ENCODE measurements at regions not wholly inside any gene's neighbourhood (a gene's known extent, or its start where the extent isn't known, plus 50 kb on each side); places are given as distances from the start of the nearest gene placed in this dataset.

DNA sequence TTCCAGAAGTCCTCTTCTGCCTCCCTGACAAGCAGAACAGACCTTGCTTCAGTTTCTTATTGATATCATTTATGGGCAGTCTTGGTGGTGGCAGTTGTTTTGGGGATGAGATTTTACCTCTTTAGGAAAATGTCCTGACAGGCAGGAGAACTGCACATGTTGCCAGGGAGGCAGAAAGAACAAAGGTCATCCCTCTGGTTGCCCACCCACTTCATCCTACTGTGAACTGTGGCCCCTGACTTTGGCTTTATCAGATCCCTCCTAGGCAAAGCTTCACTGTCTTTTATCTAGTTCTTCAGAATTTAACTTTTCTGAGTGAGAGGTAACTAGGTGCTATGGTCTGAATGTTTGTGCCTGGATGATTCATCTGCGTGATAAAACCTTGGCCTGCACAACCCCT is 2071.3 kb upstream of the CELF4 start:
- no peak overlapping the region for H3K4me2 ChIP-seq (ENCODE audit: low read length, poor library complexity, severe bottlenecking)
- no peak overlapping the region for H2AK5ac ChIP-seq (ENCODE audit: low read length, severe bottlenecking)
- no peak overlapping the region for H3K27ac ChIP-seq (ENCODE audit: low read length, poor library complexity, severe bottlenecking)
- no peak overlapping the region for H3K4ac ChIP-seq (ENCODE audit: low read depth in 1 of 2, low read length in 2 of 2)
- no peak overlapping the region for H3K23ac ChIP-seq (ENCODE audit: low read length in 2 of 2)
- no peaks in the 10 kb centered on the region for H3K27me3 ChIP-seq (ENCODE audit: control insufficient read depth in 1 of 2, insufficient read depth in 1 of 2, low read length in 2 of 2)
- H3K9me3 ChIP-seq (ENCODE audit: control insufficient read depth, low read length): no peaks in the 10 kb centered on the region
- H2BK120ac ChIP-seq (ENCODE audit: low read depth, low read length): no peak overlapping the region
- H2BK12ac ChIP-seq (ENCODE audit: low read length in 2 of 2): no peak overlapping the region
- no peak overlapping the region for H2AFZ ChIP-seq (ENCODE audit: low read depth, low read length)
- no peak overlapping the region for H4K91ac ChIP-seq (ENCODE audit: low read length)
- no peak overlapping the region for H2BK5ac ChIP-seq (ENCODE audit: low read depth, low read length, poor library complexity, severe bottlenecking)
- H3K14ac ChIP-seq (ENCODE audit: low read length in 2 of 2): no peak overlapping the region
- H3K9ac ChIP-seq (ENCODE audit: low read length): no peak overlapping the region
- H3K4me1 ChIP-seq (ENCODE audit: control insufficient read depth, insufficient read depth, low read depth, low read length): no peaks in the 10 kb centered on the region
- DNase-seq: no peak
- no peaks in the 10 kb centered on the region for H3K79me1 ChIP-seq (replicated peaks; ENCODE audit: low read length, poor library complexity, severe bottlenecking)
- H3K36me3 ChIP-seq (ENCODE audit: control insufficient read depth in 1 of 2, insufficient read depth in 2 of 2, low read depth in 1 of 2, low read length in 2 of 2): no peaks in the 10 kb centered on the region
- H3K4me3 ChIP-seq (ENCODE audit: insufficient read depth in 1 of 2, low read depth in 1 of 2, low read length in 2 of 2): no peak overlapping the region
- H2BK15ac ChIP-seq (ENCODE audit: low read depth, poor library complexity, severe bottlenecking): no peak overlapping the region
- WGBS: 100% methylated on average over 1 of the region's 1 CpG
- H3K18ac ChIP-seq (ENCODE audit: low read depth in 1 of 2, low read length in 2 of 2): no peak overlapping the region
- H4K8ac ChIP-seq (ENCODE audit: low read length): no peak overlapping the region

DNA sequence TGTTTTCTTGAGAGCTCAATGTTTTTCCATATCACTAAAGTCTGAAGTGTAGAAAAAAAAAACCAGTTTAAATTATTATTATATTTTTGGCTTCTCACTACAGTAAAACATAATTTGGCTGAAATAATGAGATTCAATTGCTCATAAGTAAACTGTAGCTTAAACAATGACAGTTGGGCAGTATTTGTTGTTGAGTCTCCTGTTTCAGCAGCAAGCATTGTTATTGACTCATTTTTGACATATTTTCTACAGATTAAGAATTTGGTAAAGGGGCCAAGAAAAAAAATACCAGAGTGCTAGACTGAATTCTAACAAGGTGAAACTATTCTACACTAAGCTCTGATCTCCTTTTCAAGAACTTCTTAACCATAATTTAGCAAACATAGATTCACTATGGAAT is 2070.4 kb upstream of the CELF4 start:
- Histone ChIP-seq H3K4me3 (ENCODE audit: insufficient read depth in 1 of 2, low read depth in 1 of 2, low read length in 2 of 2) (no peak overlapping the region), H2BK5ac (ENCODE audit: low read depth, low read length, poor library complexity, severe bottlenecking) (no peak overlapping the region), H2BK15ac (ENCODE audit: low read depth, poor library complexity, severe bottlenecking) (no peak overlapping the region), H2BK12ac (ENCODE audit: low read length in 2 of 2) (no peak overlapping the region), H3K9ac (ENCODE audit: low read length) (no peak overlapping the region), H3K4ac (ENCODE audit: low read depth in 1 of 2, low read length in 2 of 2) (no peak overlapping the region), H3K27me3 (ENCODE audit: control insufficient read depth in 1 of 2, insufficient read depth in 1 of 2, low read length in 2 of 2) (no peaks in the 10 kb centered on the region), H3K36me3 (ENCODE audit: control insufficient read depth in 1 of 2, insufficient read depth in 2 of 2, low read depth in 1 of 2, low read length in 2 of 2) (no peaks in the 10 kb centered on the region), H2AFZ (ENCODE audit: low read depth, low read length) (no peak overlapping the region), H3K14ac (ENCODE audit: low read length in 2 of 2) (no peak overlapping the region), H3K27ac (ENCODE audit: low read length, poor library complexity, severe bottlenecking) (no peak overlapping the region), H3K18ac (ENCODE audit: low read depth in 1 of 2, low read length in 2 of 2) (no peak overlapping the region), H4K8ac (ENCODE audit: low read length) (no peak overlapping the region), H3K4me1 (ENCODE audit: control insufficient read depth, insufficient read depth, low read depth, low read length) (no peaks in the 10 kb centered on the region), H3K9me3 (ENCODE audit: control insufficient read depth, low read length) (no peaks in the 10 kb centered on the region), H2AK5ac (ENCODE audit: low read length, severe bottlenecking) (no peak overlapping the region), H3K4me2 (ENCODE audit: low read length, poor library complexity, severe bottlenecking) (no peak overlapping the region), H2BK120ac (ENCODE audit: low read depth, low read length) (no peak overlapping the region), H3K79me1 (replicated peaks; ENCODE audit: low read length, poor library complexity, severe bottlenecking) (no peaks in the 10 kb centered on the region), H3K23ac (ENCODE audit: low read length in 2 of 2) (no peak overlapping the region), H4K91ac (ENCODE audit: low read length) (no peak overlapping the region)
- no peak for DNase-seq

DNA sequence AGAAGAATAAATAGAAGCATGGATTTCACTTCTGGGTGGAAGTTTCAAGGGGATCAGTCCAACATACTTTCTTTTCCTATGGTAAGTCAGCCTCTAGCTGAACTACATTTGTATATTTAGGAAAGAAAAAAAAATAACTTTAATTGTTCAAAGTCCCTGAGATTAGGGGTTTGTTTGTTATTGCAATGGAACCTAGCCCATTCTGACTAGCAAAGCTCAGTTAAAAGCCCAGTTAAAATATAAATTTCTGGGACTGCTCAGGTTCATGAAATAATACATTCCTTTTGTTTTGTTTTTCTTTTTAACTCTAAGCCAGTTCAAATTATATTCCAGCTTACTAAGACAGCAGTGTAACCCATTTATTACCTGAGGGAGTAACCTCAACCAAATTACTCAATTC is 2069.6 kb upstream of the CELF4 start:
- H3K79me1 ChIP-seq (replicated peaks; ENCODE audit: low read length, poor library complexity, severe bottlenecking): no peaks in the 10 kb centered on the region
- no peak overlapping the region for H3K18ac ChIP-seq (ENCODE audit: low read depth in 1 of 2, low read length in 2 of 2)
- no peak overlapping the region for H3K27ac ChIP-seq (ENCODE audit: low read length, poor library complexity, severe bottlenecking)
- H2BK120ac ChIP-seq (ENCODE audit: low read depth, low read length): no peak overlapping the region
- no peak overlapping the region for H2BK5ac ChIP-seq (ENCODE audit: low read depth, low read length, poor library complexity, severe bottlenecking)
- no peak for DNase-seq
- no peak overlapping the region for H4K8ac ChIP-seq (ENCODE audit: low read length)
- H3K9me3 ChIP-seq (ENCODE audit: control insufficient read depth, low read length): no peaks in the 10 kb centered on the region
- no peak overlapping the region for H3K14ac ChIP-seq (ENCODE audit: low read length in 2 of 2)
- no peak overlapping the region for H3K23ac ChIP-seq (ENCODE audit: low read length in 2 of 2)
- no peaks in the 10 kb centered on the region for H3K27me3 ChIP-seq (ENCODE audit: control insufficient read depth in 1 of 2, insufficient read depth in 1 of 2, low read length in 2 of 2)
- no peaks in the 10 kb centered on the region for H3K36me3 ChIP-seq (ENCODE audit: control insufficient read depth in 1 of 2, insufficient read depth in 2 of 2, low read depth in 1 of 2, low read length in 2 of 2)
- H4K91ac ChIP-seq (ENCODE audit: low read length): no peak overlapping the region
- H3K4me2 ChIP-seq (ENCODE audit: low read length, poor library complexity, severe bottlenecking): no peak overlapping the region
- no peak overlapping the region for H2AK5ac ChIP-seq (ENCODE audit: low read length, severe bottlenecking)
- H3K4me1 ChIP-seq (ENCODE audit: control insufficient read depth, insufficient read depth, low read depth, low read length): no peaks in the 10 kb centered on the region
- H2AFZ ChIP-seq (ENCODE audit: low read depth, low read length): no peak overlapping the region
- H3K4ac ChIP-seq (ENCODE audit: low read depth in 1 of 2, low read length in 2 of 2): no peak overlapping the region
- H2BK15ac ChIP-seq (ENCODE audit: low read depth, poor library complexity, severe bottlenecking): no peak overlapping the region
- no peak overlapping the region for H3K9ac ChIP-seq (ENCODE audit: low read length)
- no peak overlapping the region for H2BK12ac ChIP-seq (ENCODE audit: low read length in 2 of 2)
- H3K4me3 ChIP-seq (ENCODE audit: insufficient read depth in 1 of 2, low read depth in 1 of 2, low read length in 2 of 2): no peak overlapping the region

DNA sequence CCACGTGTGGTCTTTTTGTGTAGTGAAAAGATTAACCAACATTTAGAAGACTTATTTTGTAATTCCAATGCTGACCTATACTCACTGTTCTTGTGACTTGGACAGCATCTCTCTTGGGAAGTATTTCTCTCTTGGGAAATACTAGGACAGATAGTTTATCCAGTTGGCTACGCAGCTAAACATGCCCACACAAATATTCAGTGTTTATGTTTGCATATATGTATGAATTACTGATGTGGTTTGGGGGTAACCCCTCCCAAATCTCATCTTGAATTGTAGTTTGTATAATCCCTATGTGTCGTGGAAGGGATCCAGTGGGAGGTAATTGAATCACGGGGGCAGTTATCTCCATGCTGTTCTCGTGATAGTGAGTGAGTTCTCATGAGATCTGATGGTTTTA is 2062.3 kb upstream of the CELF4 start:
- Histone ChIP-seq H3K9ac (ENCODE audit: low read length) (no peak overlapping the region), H3K36me3 (ENCODE audit: control insufficient read depth in 1 of 2, insufficient read depth in 2 of 2, low read depth in 1 of 2, low read length in 2 of 2) (no peaks in the 10 kb centered on the region), H4K8ac (ENCODE audit: low read length) (no peak overlapping the region), H3K4me3 (ENCODE audit: insufficient read depth in 1 of 2, low read depth in 1 of 2, low read length in 2 of 2) (no peak overlapping the region), H3K4me1 (ENCODE audit: control insufficient read depth, insufficient read depth, low read depth, low read length) (peaks cover 2% of the 10 kb centered on the region), H2BK5ac (ENCODE audit: low read depth, low read length, poor library complexity, severe bottlenecking) (no peak overlapping the region), H3K23ac (ENCODE audit: low read length in 2 of 2) (no peak overlapping the region), H3K18ac (ENCODE audit: low read depth in 1 of 2, low read length in 2 of 2) (no peak overlapping the region), H3K4ac (ENCODE audit: low read depth in 1 of 2, low read length in 2 of 2) (no peak overlapping the region), H2AK5ac (ENCODE audit: low read length, severe bottlenecking) (no peak overlapping the region), H3K4me2 (ENCODE audit: low read length, poor library complexity, severe bottlenecking) (no peak overlapping the region), H3K9me3 (ENCODE audit: control insufficient read depth, low read length) (no peaks in the 10 kb centered on the region), H2AFZ (ENCODE audit: low read depth, low read length) (no peak overlapping the region), H2BK120ac (ENCODE audit: low read depth, low read length) (no peak overlapping the region), H4K91ac (ENCODE audit: low read length) (no peak overlapping the region), H3K14ac (ENCODE audit: low read length in 2 of 2) (no peak overlapping the region), H3K79me1 (replicated peaks; ENCODE audit: low read length, poor library complexity, severe bottlenecking) (no peaks in the 10 kb centered on the region), H3K27ac (ENCODE audit: low read length, poor library complexity, severe bottlenecking) (no peak overlapping the region), H2BK15ac (ENCODE audit: low read depth, poor library complexity, severe bottlenecking) (no peak overlapping the region), H2BK12ac (ENCODE audit: low read length in 2 of 2) (no peak overlapping the region), H3K27me3 (ENCODE audit: control insufficient read depth in 1 of 2, insufficient read depth in 1 of 2, low read length in 2 of 2) (no peaks in the 10 kb centered on the region)
- 72% methylated on average over 4 of the region's 5 CpGs for whole genome bisulfite sequencing
- no peak for DNase-seq
